HCT116 (cell line): ENCODE measurements at regions not wholly inside any gene's neighbourhood (a gene's known extent, or its start where the extent isn't known, plus 50 kb on each side); places are given as distances from the start of the nearest gene placed in this dataset.

Experiments
- CTCF ChIP-seq, 3 experiments: fragments of 200-600 bp in 1 of 3; sonication (generic) in 1 of 3; IDR thresholded peaks in 2 of 3; conservative IDR thresholded peaks in 1 of 3; 2 replicates each; pipeline ENCODE4 v1.5.1; 2012 to 2017; ENCODE audit warnings: low read depth in 2 of 3, low read length in 2 of 3, antibody characterized with exemption in 1 of 3, borderline replicate concordance in 1 of 3, control low read depth in 1 of 3, mild to moderate bottlenecking in 1 of 3, mixed read lengths in 1 of 3, mixed run types in 1 of 3, moderate library complexity in 1 of 3; ENCODE audit not compliant: insufficient read depth in 1 of 3
- EZH2 ChIP-seq: fragments of 200-600 bp; sonication (generic); IDR thresholded peaks from 2 replicates; pipeline ENCODE4 v1.6.1; 2017; ENCODE audit warnings: antibody characterized with exemption, mixed run types
- EZH2phosphoT487 ChIP-seq: fragments of 200-600 bp; IDR thresholded peaks from 2 replicates; pipeline ENCODE4 v1.6.1; 2018; ENCODE audit warnings: antibody characterized with exemption, borderline replicate concordance
- FOSL1 ChIP-seq: IDR thresholded peaks from 2 replicates; pipeline ENCODE4 v1.6.1; 2012; ENCODE audit warnings: low read depth
- POLR2A ChIP-seq: IDR thresholded peaks from 2 replicates; pipeline ENCODE4 v1.7.0; 2011; ENCODE audit warnings: borderline replicate concordance; ENCODE audit not compliant: insufficient read depth, insufficient read length; ENCODE audit errors: extremely low read depth
- POLR2AphosphoS5 ChIP-seq: IDR thresholded peaks from 2 replicates; pipeline ENCODE4 v1.6.1; 2011; ENCODE audit warnings: mild to moderate bottlenecking, low read depth, low read length, moderate library complexity
- TF ChIP-seq, protein P1 (sequence below): IDR thresholded peaks from 2 replicates; pipeline ENCODE4 v1.6.1; 2012; ENCODE audit warnings: low read depth

DNA sequence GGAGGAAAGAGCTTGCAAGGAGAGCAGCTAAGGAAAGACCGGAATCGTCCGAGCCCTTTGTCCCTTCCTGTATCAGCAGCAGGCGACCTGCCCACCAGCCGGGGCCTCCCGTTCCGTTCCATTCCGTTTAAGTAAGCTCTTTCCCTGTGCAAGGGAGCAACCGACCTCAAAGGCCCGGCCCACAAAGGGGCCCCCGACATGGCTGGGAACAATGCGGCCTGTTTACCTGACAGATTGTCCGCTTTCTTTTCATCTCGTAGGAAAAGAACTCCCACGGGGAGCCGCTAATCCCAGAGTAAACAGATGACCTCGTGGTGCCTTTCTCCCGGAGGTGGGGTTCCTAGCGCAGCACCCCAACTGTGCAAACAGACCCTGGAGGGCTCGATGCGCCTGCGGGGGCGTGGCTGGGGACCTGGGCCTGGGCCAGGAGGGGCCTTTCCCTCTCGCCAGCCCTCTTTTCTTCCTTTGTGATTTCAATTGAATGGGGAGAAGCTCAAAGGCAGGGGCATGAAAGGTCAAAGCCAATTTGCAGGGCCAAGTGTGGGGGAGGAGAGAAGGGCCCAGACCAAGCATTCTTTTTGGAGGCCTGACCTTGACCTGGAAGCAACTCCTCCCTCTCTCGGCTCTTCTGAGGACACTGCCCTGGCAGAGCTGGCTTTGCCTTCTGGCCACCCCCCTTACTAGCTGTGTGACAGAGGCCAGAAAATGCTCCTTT is 120.2 kb downstream of the INHBB start:
- no peak for TF ChIP-seq FOSL1
- no peak for TF ChIP-seq POLR2AphosphoS5
- no peak for TF ChIP-seq CTCF (IDR thresholded peaks at IDR 0.05 in 2 of 3, conservative IDR thresholded peaks at IDR 0.05 in 1 of 3; ENCODE audit: borderline replicate concordance in 1 of 3, insufficient read depth in 1 of 3, low read depth in 2 of 3, low read length in 2 of 3)
- TF ChIP-seq, protein P1, sequence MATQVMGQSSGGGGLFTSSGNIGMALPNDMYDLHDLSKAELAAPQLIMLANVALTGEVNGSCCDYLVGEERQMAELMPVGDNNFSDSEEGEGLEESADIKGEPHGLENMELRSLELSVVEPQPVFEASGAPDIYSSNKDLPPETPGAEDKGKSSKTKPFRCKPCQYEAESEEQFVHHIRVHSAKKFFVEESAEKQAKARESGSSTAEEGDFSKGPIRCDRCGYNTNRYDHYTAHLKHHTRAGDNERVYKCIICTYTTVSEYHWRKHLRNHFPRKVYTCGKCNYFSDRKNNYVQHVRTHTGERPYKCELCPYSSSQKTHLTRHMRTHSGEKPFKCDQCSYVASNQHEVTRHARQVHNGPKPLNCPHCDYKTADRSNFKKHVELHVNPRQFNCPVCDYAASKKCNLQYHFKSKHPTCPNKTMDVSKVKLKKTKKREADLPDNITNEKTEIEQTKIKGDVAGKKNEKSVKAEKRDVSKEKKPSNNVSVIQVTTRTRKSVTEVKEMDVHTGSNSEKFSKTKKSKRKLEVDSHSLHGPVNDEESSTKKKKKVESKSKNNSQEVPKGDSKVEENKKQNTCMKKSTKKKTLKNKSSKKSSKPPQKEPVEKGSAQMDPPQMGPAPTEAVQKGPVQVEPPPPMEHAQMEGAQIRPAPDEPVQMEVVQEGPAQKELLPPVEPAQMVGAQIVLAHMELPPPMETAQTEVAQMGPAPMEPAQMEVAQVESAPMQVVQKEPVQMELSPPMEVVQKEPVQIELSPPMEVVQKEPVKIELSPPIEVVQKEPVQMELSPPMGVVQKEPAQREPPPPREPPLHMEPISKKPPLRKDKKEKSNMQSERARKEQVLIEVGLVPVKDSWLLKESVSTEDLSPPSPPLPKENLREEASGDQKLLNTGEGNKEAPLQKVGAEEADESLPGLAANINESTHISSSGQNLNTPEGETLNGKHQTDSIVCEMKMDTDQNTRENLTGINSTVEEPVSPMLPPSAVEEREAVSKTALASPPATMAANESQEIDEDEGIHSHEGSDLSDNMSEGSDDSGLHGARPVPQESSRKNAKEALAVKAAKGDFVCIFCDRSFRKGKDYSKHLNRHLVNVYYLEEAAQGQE = no peak
- TF ChIP-seq EZH2phosphoT487 = no peak
- no peak for TF ChIP-seq POLR2A
- no peak for TF ChIP-seq EZH2
